NT2/D1 (cell line): ENCODE measurements at regions not wholly inside any gene's neighbourhood (a gene's known extent, or its start where the extent isn't known, plus 50 kb on each side); places are given as distances from the start of the nearest gene placed in this dataset.

Experiments
- YY1 ChIP-seq: IDR thresholded peaks from 2 replicates; pipeline ENCODE4 v1.6.1; 2011; ENCODE audit not compliant: insufficient read length, insufficient read depth
- ZNF274 ChIP-seq: IDR thresholded peaks from 2 replicates; pipeline ENCODE4 v1.6.1; 2011; ENCODE audit warnings: mild to moderate bottlenecking, low read depth, low read length

- no peak for TF ChIP-seq YY1
- TF ChIP-seq ZNF274: no peak
Measured at GRCh38 chr20:43838703-43839060, 76.0 kb upstream of the TOX2 start.
